OCI-LY1 (cell line): ENCODE measurements at regions not wholly inside any gene's neighbourhood (a gene's known extent, or its start where the extent isn't known, plus 50 kb on each side); places are given as distances from the start of the nearest gene placed in this dataset.

ENCODE experiments used
- CTCF ChIP-seq: fragments of 200-600 bp; sonication (generic), shearing (Covaris generic); IDR thresholded peaks from 2 replicates; pipeline ENCODE4 v1.5.1; 2017; ENCODE audit warnings: mild to moderate bottlenecking, antibody characterized with exemption, low read length, moderate library complexity, mixed read lengths
- EZH2 ChIP-seq: fragments of 200-600 bp; sonication (generic), shearing (Covaris generic); IDR thresholded peaks from 2 replicates; pipeline ENCODE4 v1.8.0; 2017; ENCODE audit warnings: borderline replicate concordance, mixed run types, mild to moderate bottlenecking, antibody characterized with exemption, low read length, moderate library complexity, mixed read lengths

GRCh38 chr6:165960695-165961094 lies 207.0 kb downstream of the TBXT start:
- no peak for TF ChIP-seq CTCF
- TF ChIP-seq EZH2, result no peak
